HL-60 (cell line): ENCODE measurements at regions not wholly inside any gene's neighbourhood (a gene's known extent, or its start where the extent isn't known, plus 50 kb on each side); places are given as distances from the start of the nearest gene placed in this dataset.

Source experiments
- GABPA ChIP-seq: IDR thresholded peaks from 2 replicates; pipeline ENCODE4 v1.6.1; 2012; ENCODE audit warnings: low read depth
- POLR2AphosphoS5 ChIP-seq: IDR thresholded peaks from 2 replicates; pipeline ENCODE4 v1.6.1; 2012; ENCODE audit warnings: low read depth
- SPI1 ChIP-seq: IDR thresholded peaks from 2 replicates; pipeline ENCODE4 v1.6.1; 2012; ENCODE audit warnings: low read depth, mild to moderate bottlenecking, borderline replicate concordance
- TF ChIP-seq, protein P1 (sequence below): IDR thresholded peaks from one replicate; pipeline ENCODE4 v1.5.1; 2011; ENCODE audit warnings: low read length, control low read depth, inconsistent platforms; ENCODE audit not compliant: insufficient read depth
- TF ChIP-seq, protein P2 (sequence below): IDR thresholded peaks from 2 replicates; pipeline ENCODE4 v1.6.1; 2012; ENCODE audit warnings: low read depth; ENCODE audit not compliant: insufficient replicate concordance

DNA sequence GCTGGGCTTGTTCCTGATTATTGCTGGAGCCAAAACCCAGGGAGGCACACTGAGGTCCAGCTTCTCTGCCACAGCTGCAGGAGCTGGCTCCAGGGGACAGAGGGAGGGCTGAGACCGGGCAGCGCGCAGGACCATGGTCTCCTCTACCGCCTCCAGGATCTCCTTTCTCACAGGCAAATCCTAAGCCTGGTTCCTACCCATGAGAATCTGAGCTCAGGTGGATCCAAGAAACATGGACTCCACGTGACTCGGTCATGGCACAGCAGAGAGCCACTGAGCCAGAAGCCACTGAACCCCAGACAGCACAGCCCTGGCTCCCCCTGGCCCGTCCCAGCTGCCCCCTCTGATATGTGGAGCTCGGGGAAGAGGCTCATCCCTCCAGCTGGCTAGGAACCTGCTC lies 653.4 kb upstream of the ID2 start:
- TF ChIP-seq, protein P1, sequence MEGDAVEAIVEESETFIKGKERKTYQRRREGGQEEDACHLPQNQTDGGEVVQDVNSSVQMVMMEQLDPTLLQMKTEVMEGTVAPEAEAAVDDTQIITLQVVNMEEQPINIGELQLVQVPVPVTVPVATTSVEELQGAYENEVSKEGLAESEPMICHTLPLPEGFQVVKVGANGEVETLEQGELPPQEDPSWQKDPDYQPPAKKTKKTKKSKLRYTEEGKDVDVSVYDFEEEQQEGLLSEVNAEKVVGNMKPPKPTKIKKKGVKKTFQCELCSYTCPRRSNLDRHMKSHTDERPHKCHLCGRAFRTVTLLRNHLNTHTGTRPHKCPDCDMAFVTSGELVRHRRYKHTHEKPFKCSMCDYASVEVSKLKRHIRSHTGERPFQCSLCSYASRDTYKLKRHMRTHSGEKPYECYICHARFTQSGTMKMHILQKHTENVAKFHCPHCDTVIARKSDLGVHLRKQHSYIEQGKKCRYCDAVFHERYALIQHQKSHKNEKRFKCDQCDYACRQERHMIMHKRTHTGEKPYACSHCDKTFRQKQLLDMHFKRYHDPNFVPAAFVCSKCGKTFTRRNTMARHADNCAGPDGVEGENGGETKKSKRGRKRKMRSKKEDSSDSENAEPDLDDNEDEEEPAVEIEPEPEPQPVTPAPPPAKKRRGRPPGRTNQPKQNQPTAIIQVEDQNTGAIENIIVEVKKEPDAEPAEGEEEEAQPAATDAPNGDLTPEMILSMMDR: no peak
- TF ChIP-seq, protein P2, sequence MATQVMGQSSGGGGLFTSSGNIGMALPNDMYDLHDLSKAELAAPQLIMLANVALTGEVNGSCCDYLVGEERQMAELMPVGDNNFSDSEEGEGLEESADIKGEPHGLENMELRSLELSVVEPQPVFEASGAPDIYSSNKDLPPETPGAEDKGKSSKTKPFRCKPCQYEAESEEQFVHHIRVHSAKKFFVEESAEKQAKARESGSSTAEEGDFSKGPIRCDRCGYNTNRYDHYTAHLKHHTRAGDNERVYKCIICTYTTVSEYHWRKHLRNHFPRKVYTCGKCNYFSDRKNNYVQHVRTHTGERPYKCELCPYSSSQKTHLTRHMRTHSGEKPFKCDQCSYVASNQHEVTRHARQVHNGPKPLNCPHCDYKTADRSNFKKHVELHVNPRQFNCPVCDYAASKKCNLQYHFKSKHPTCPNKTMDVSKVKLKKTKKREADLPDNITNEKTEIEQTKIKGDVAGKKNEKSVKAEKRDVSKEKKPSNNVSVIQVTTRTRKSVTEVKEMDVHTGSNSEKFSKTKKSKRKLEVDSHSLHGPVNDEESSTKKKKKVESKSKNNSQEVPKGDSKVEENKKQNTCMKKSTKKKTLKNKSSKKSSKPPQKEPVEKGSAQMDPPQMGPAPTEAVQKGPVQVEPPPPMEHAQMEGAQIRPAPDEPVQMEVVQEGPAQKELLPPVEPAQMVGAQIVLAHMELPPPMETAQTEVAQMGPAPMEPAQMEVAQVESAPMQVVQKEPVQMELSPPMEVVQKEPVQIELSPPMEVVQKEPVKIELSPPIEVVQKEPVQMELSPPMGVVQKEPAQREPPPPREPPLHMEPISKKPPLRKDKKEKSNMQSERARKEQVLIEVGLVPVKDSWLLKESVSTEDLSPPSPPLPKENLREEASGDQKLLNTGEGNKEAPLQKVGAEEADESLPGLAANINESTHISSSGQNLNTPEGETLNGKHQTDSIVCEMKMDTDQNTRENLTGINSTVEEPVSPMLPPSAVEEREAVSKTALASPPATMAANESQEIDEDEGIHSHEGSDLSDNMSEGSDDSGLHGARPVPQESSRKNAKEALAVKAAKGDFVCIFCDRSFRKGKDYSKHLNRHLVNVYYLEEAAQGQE: no peak
- TF ChIP-seq SPI1: no peak
- TF ChIP-seq POLR2AphosphoS5: no peak
- no peak for TF ChIP-seq GABPA
